Liver (tissue), 3 donors: ENCODE measurements at regions not wholly inside any gene's neighbourhood (a gene's known extent, or its start where the extent isn't known, plus 50 kb on each side); places are given as distances from the start of the nearest gene placed in this dataset.

Experiments
- ATF3 ChIP-seq: IDR thresholded peaks from 2 replicates; pipeline ENCODE4 v1.6.1; 2016; ENCODE audit warnings: antibody characterized with exemption
- CTCF ChIP-seq: fragments of 150-350 bp; IDR thresholded peaks from 2 replicates; pipeline ENCODE4 v1.5.1; 2017; ENCODE audit warnings: improper control_type of control experiment, low read depth, low read length; ENCODE audit not compliant: missing input control
- REST ChIP-seq: IDR thresholded peaks from 2 replicates; pipeline ENCODE4 v1.6.1; 2016; ENCODE audit warnings: antibody characterized with exemption, mild to moderate bottlenecking
- YY1 ChIP-seq: IDR thresholded peaks from 2 replicates; pipeline ENCODE4 v1.6.1; 2016; ENCODE audit warnings: antibody characterized with exemption, mild to moderate bottlenecking
- donor health status: healthy.
- donor health status: healthy.

GRCh38 chr21:35207322-35207721, 158.2 kb upstream of the RUNX1 start:
- TF ChIP-seq CTCF (no peak), REST (no peak), ATF3 (no peak), YY1 (no peak)
